Fibroblast of gingiva (primary cell): ENCODE measurements at regions not wholly inside any gene's neighbourhood (a gene's known extent, or its start where the extent isn't known, plus 50 kb on each side); places are given as distances from the start of the nearest gene placed in this dataset.

ENCODE experiments used
- DNase-seq: peaks from one replicate; pipeline ENCODE4 v3.0.0-alpha.2; 2011; ENCODE audit warnings: low read depth

DNA sequence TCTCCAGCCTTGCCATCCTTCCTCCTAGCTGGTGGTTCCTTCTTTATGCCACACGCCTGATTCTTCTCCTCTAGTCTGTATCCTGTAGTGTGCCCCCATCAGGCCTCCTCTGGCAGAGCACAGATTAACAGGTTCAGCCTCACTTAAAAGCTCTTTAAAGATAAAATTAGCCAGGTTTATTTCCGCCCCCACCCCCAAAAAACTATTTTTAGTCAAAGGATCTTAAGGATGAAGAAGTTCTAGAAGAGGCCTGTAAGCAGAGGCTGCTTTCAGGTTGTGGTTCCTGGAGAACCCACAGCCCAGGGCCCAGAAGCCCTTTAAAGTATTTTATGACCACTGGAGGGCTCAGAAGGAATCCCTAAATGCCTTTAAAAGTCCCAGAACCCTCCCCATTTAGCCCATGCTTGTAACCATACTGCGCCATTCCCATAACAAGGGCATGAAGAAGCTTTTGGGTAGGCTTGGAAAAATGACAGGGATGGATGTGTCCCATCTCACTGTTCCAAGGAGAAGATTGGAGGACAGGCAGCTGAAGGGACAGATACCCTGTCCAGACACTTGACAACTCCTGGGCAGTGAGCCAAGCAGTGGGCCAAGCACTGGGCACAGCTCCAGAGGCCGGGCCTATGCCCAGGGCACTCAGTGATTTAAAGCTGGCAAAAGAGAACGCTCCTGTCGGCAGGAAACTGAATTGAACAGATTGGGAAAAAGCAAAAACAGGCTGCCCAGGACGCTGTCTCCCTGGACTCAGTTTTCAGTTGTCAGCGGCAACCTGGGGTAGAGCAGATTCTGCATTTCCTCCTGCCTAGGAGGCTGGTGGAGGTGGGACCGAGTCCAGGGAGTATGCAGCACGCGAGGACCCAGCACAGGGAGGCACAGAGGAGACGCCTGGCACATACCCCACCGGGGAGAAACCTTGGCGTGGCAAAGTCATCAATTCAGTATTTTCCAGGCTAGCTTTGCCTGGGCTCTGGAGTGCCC, 106.3 kb upstream of the SSBP2 start:
- peak; percentile 8 for DNase-seq

DNA sequence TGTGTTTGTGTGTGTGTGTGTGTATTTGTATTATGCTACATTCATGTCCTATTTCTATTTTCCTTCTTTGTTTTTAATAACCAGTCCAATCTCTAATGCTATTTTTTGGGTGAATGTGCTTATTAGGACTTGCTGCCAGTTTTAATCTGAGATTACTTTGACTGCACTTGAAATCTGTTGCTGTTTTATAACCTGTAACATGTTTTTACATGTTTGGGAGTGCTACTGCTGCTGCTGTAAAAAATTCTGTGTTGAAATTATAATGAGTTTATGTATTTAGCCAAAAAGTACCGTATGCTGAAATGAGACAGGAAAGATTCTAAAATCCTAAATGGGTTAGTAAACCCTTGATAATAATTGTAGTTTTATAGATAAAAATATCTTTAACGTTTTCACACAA, 104.7 kb upstream of the SSBP2 start:
- no peak for DNase-seq

DNA sequence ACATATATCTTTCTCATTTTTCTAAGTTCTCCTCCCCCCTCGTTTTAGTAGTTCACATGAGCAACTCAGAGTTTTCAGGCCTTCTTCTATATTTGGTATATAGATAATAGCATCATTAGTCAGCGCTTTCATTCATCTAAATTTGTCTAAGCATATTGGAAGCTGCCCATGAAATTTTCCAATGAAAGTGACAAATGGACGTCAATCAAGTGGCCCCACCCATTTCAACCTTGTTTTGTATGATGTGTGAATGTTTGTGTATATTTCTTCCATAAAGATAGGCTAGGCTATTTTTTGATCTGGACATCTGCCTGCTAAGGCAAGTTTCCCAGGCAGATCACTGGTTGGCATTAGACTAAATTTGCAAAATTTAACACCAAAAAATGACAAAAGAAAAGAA, 104.0 kb upstream of the SSBP2 start:
- no peak for DNase-seq

DNA sequence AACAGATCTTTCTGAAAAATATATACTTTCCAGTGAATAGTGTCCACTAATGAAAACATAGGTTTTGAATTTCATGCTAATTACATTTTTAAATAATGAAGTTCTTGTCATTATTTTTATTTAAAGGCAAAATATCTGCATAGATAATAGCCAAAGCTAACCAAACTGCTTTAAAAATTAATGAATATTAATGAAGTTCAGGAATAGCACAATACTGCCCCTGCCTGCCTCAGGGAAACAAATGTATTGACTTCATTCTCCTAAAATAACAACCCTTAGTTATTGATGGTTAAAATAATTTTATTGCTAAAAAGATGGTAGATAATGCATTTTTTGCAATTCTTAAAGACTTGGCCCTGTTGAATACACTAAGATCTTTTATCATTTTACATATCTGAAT, 103.6 kb upstream of the SSBP2 start:
- no peak for DNase-seq

DNA sequence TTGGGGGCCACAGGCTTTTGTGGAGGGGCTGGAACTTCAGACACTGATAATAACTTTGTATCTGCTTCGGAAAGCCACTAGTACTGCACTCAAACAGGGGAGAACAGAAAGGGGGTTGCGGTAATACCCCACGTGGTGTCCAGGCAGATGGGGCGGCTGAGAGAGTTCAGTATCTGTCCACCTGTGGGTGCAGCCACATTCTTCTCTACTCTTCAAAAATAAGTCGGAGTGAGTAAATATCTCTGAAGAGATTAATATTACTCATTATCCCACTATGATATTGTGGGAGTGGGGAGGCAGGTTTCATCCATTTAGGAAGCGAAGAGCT, 102.1 kb upstream of the SSBP2 start:
- no peak for DNase-seq

DNA sequence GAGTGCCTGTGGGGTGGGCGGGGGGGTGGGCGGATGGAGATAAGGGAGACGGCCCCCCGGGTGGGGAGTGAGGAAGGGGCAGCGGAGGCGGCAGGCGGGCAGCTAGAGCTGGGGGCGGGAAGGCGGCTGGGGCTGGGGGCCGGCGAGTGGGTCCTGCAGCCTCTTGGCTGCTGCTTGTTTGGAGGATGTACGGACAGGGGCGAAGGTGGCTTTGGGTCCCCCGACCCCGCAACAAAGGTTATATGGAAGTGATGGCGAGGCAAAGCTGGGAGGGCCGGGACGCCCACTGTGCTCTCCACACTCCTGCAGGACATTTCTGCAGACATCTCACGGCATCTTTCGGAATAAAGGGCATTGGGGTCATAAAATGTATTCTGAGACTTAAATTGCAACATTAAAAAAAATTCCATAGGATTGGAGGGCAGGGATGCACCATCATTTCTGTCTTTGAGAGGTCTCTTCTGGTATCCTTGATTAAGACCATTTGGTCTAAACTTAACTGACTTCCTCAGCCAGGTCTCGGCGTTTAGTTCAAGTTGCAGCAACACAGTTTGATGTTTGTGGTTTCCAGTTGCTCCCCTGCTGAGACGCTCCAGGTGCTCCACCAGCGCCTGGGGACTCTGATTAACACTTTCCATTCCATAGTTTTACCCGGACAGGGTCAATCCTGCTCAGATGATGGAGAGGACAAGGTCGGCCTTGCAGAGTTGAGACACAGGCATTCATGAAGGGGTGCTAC, 101.6 kb upstream of the SSBP2 start:
- DNase-seq, result peak; percentile 63

DNA sequence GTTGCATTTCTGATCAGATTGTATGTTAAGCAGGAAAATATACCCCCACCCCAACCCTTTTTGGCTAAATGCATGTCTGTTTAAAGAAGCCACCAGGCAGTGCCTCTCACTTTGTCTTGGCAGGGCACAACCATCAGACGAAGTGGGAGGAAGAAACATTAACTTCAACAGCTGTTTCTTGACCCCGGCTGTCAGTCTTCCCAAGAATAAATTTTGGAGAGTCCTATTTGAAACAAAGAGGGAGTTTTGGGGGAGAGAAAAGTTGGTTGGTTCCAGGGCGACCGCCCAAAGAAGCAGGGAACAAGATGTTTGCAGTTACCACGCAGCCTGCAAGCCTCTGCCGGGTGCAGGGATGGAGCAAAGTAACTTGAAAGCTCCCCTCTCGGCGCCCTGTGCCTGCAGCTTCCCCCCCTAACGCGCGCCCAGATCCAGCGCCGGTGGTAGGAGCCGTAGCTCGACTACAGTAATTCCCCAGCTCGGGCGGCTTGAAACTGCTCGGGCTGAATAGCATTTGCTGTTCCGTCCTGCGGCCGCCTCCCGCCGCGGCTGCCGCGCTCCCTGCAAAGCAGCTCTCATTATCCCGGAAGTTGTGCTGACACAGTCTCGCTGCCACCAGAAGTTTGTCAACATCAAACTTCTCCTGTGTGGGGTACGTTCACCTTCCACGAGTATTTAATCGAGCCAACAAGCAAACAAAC, 100.7 kb upstream of the SSBP2 start:
- DNase-seq, result peak; percentile 96

DNA sequence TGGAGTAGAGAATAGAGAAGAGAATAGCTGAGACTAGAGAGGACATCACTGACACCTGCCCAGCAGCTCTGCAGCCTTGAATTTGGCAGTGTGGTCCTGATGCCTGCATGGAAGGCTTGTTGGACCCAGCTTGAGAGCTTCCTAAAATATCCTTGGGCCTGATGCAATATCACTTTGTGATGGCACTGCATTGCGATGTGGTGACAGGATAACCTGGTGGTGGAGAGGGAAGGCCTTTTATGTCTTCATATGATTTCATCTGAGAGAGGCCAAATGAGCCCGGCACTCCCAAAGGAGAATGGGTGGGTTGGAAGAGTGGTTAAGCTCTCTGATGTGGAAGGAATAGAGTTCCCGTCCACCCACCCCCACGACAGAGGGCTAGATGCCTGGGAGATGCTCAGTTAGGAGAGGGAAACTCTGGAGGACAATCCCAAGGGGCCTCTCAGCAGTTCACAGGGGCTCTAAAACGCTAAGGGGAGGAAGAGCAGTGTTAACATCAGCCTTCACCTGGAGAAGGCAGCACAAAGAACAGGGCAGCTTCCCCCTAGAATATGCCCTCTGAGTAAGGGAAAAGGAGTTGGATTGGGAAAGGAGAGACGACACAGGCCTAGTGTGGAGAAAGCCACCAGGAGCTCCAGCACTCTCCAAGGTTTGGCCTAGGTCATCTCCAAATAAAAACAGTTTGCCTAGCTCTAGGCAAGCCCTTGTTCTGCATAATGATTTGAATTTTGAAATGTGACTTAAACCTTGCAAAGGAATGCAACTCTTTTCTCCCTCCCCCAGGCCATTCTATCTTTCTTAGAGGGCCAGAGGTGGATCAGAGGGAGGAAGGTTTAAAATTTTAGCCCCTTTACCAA, 99.8 kb upstream of the SSBP2 start:
- DNase-seq, result peak; percentile 36

DNA sequence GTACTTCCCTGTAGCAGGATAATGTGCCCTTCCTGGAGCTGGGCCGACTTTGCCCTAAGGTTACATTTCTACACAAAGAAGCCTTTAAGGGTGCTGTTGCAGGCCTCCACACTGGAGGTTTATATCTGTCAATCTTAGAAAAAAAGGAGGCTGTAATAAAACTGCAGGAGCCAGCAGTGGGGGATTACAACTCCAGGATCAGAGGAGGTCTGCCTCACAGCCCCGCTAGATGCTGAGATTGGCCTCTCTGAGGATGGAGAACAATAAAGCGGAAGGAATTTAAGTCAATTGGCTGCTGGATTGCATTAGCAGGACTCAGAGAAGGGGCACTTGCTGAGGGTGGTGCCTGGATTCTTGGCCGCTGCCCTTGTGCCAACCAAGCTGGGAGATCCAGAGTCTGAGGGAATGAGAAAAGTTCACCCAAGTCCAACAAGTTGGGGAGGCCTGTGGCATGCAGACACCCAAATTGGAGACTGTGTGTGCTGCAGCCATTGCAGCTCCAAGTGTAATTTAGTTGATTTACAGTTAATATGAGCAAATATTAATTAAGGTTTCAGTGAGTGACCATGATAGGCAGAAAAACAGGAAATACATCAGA, 99.0 kb upstream of the SSBP2 start:
- no peak for DNase-seq

DNA sequence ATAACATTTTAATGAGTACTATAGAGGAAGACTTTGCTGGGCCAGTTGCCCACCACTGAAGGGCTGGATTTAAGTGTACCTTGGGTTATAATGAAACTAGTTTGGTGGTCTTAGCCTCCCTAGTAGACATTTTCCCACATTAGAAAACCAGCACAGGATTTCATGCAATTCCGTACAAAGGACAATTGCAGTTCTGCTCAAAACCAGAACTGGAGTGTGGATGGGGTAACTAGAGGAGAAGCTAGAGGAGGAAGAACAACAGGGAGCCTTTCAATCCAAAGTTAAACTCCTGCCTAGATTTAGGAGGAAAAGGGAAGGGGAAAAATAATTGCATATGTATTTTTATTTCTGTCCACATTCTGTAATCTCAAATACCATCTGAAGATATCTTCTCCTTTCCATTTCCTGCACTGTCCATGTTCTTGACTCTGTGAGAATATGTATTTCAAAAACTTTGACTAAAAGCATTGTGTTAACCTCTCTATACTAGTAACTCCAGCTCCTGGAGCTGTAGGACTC, 97.5 kb upstream of the SSBP2 start:
- no peak for DNase-seq

DNA sequence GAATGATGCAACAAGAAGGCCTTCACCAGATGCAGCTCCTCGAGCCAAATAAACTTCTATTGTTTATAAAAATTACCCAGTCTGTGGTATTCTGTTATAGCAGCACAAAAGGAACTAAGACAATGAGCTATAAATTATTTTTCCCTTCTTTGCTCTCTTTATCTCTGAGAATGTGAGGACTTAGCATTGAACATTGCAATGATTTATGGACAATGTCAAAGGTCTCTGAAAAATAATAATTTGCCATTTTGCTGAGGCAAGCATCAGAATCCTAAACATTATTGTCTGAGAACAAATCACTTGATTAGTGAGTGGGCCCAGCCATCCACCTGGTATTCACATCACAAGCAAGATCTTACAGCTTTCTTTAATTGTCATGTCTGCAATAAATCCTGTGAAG, 95.4 kb upstream of the SSBP2 start:
- DNase-seq, result no peak

DNA sequence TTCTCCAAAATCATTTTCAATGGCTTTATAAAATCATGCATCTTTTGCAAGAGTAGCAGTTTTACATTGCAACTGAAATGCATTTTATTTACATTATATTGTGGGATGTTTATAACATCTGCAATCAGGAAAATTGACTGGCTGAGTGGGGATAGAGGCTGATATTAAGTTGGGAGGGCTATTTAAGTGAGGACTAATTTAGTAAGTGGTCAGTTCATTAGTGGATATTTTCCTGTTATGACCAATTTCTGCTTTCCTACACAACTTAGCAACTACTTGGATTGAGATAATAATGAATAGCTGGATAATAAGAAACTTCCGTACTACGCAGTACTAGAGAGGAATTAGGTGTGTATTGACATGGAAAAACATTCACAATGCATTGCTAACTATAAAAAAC, 92.9 kb upstream of the SSBP2 start:
- no peak for DNase-seq

DNA sequence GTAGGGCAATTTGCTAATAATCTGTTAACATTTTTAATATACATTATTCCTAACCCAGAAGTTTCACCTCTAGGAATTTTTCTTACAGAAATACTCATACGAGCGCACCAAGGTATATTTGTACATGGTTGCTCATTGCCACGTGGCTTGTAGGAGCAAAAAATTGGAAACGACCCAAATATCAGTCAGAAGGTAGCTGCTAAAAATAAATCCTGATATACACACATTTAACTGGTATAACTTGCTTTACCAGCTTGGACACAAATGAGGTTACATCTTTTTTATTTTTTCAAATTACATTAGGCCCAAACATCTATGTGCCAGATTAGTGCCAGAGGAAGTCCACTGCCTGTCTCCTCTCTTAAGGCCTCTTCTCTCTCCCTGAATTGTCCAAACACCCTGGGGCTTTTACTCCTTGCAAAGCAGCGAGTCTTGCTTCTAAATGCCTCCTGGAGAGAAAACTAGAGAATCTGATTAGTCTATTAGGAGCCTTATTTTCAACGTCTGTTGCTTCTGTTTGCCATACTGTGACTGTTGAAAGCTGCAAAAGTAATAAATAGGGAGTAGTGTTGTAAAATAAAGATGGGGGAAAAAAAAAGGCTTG, 92.0 kb upstream of the SSBP2 start:
- no peak for DNase-seq

DNA sequence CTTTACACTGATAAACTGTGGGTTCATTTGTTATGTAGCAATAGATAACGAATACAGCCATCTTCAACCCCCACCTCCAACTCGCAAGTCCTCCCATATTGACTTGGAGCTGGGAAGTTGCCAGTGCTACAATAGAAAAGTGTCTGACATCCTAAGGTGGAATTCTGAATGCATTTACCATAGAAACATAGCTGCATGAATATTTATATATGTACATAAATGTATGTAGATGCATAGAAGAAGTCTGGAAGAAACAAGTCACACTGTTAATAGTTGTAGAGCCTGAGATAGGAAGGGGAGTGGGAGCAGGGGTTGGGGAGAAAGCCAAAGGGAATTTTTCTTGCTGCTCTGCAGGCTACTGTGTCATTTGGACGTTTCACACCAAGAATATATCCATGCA, 88.1 kb upstream of the SSBP2 start:
- no peak for DNase-seq

DNA sequence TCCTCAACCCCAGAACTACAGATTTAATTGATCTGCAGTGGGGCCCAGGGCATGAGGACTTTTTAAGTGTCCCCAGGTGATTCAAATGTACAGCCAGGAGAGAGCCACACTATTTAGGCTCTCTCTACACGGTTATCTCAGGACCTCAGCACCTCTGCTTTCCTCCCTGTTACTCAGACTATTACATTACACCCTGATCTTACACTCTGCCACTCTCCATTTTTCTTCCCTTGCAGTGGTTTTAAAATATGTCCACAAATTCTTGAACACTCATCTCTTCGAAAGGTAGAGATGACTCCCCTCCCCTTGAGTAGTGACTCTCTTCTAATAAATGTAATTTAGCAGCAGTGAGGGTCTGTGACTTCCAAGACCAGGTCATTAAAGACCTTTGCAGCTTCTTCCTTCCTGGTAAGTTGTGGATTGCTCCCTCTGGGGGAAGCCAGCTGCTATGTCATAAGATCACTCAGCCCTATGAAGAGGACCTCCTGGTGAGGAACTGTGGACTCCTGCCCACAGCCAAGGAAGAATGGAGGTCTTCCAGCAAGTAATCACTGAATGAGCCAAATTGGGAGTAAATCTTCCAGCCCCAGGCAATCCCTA, 87.5 kb upstream of the SSBP2 start:
- peak; percentile 49 for DNase-seq

DNA sequence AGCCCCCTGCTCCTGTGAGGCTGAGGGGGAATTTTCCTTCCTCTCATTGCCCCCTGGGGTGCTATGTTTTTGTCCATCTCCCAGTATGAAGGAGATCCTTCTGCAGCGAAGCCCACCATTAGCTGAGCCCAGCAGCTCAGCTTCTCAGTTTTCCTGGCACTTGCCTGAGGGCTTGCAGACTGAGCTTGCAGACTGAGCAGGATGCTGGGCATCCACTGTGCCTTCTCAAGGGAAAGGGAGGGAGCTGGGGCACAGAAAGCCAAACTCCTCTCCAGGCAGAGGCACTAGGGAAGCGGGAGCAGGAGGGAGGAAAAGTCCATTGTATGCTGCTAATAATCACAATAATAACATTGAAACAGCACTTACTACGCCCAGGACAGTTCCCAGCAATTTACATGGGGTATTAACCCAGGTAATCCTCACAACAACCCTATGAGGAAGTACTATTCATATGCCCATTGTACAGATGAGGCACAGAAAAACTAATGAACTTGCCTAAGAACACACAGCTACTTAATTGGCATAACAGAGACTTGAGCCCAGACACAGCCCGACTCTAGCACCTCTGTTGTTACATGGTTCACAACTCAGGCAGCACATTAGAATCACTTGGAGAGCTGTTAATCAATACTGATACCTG, 86.9 kb upstream of the SSBP2 start:
- DNase-seq, result no peak

DNA sequence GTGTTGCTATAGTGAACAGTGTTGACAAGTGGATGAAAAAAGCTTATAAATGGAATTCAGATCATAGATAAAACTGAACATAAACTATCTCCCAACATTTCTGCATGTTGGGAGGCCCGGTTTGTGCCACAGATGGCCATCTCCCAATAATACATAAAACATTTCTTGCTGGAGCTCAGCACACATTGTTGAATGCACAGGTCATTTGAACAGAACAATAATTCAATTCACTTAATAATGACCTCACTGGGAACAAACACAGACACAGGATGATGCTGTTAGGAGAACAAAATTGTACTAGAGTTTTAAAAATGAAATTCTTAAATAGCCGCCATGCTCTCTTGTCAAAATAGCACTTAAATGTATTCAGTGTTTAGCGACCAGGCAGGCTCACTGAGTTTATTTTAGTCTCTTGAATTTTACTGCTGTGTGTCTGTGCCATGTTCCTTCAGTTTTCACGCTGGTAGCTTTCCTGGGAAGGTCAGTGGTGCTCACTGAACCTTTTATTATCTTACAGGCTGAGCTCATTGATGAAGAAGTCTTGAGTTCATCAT, 85.0 kb upstream of the SSBP2 start:
- DNase-seq, result no peak

DNA sequence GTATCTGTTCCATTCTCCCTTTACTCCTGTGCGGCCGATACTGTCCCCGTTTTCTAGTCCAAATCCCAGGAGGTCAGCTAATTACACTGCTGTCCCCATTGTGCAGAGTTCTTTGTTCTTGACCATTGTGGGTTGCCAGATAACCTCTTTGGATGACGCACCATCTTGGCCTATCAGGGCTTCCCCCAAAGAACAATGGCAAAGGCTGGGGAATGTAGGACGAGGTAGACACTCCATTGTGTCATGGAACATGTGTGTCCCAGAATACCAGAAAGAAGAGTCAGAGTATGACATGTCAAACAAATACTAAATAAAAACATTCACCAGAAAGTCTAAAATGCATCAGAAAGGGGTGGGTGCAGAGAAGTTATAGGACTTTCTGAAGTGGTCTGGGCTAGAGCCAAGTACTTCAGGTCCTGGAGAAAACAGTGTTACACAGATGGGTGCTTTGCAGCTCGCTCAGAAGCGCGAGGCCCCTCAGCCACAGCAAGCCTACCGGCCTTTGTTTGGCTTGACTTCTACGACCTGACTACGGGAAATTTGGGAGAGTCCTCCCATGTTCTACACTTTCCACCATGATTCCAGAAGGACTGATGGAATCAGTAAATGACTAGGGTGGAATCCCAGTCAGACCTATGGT, 83.2 kb upstream of the SSBP2 start:
- DNase-seq, result no peak

DNA sequence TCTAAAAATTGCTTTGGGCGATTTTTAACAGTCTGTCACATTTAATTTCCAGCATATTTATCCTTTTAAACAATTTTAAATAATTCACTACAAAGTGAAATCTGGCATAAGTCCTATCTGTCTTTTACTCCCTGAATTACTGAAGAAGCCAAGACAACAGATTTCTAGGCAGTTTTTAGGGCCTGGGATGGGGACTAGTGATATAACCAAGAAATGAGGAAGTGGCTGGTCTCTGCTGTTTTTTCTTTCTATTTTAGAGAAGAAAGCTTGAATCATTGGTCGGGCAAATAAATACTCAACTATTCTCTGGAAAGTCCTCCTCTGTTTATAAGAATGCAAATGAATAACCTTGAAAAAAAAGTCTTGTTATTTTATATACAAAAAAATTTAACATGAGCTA, 79.7 kb upstream of the SSBP2 start:
- no peak for DNase-seq
